ENCODE measurements at regions not wholly inside any gene's neighbourhood (a gene's known extent, or its start where the extent isn't known, plus 50 kb on each side); places are given as distances from the start of the nearest gene placed in this dataset.

DNA sequence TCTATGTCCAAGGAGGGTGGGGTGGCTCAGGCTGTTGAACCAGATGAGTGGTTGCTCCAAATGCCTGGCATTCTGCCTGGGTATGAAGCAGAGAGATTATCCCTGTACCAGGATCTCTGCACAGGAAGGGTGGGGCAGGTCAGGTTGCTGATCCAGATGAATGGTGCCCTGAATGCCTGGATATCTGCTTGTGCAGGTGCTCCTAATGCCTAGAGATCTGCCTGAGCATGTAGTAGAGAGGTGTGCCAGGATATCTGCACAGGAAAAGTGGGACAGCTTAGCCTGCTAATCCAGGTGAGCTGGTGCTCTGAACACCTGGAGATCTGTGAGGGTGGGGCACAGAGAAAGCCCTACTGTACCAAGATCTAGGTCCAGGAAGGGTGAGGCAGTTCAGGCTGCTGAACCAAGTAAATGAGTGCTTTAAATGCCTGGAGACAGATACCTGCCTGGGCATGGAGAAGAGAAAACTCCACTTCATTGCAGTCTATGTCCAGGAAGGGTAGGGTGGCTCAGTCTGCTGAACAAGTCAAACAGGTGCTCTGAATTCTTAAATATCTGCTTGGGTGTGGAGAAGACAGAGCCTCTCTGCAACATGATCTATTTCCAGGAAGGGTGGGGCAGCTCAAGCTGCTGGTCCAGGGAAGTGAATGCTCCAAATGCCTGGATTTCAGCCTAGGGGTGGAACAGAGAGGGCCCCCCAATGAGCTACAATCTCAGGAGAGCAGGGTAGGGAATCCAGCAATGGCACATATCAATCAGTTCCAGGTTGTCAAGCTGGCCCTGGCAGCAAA is 189.4 kb upstream of the DMRTA1 start:
- TF ChIP-seq, protein P1, sequence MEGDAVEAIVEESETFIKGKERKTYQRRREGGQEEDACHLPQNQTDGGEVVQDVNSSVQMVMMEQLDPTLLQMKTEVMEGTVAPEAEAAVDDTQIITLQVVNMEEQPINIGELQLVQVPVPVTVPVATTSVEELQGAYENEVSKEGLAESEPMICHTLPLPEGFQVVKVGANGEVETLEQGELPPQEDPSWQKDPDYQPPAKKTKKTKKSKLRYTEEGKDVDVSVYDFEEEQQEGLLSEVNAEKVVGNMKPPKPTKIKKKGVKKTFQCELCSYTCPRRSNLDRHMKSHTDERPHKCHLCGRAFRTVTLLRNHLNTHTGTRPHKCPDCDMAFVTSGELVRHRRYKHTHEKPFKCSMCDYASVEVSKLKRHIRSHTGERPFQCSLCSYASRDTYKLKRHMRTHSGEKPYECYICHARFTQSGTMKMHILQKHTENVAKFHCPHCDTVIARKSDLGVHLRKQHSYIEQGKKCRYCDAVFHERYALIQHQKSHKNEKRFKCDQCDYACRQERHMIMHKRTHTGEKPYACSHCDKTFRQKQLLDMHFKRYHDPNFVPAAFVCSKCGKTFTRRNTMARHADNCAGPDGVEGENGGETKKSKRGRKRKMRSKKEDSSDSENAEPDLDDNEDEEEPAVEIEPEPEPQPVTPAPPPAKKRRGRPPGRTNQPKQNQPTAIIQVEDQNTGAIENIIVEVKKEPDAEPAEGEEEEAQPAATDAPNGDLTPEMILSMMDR (IDR thresholded peaks at IDR 0.05) = no peak
- no peak for TF ChIP-seq POLR2AphosphoS5 (IDR thresholded peaks at IDR 0.05)
- no peak for TF ChIP-seq POLR2A (IDR thresholded peaks at IDR 0.05)
- no peak for TF ChIP-seq EP300 (IDR thresholded peaks at IDR 0.05)

Measured in suprapubic skin (tissue), 4 donors.